ENCODE measurements at regions not wholly inside any gene's neighbourhood (a gene's known extent, or its start where the extent isn't known, plus 50 kb on each side); places are given as distances from the start of the nearest gene placed in this dataset.

GRCh38 chr9:7228726-7229125, 471.0 kb downstream of the KDM4C start:
- DNase-seq, result no peak

- no peak for DNase-seq
Observed at GRCh38 chr9:7227951-7228350, 470.2 kb downstream of the KDM4C start.

GRCh38 chr9:7226007-7226640, 468.4 kb downstream of the KDM4C start:
- no peak for DNase-seq

All from hematopoietic multipotent progenitor cell treated with erythropoietin and hydrocortisone succinate and interleukin-3 and kit ligand, for 4 days (in vitro differentiated cells).